ENCODE measurements at regions not wholly inside any gene's neighbourhood (a gene's known extent, or its start where the extent isn't known, plus 50 kb on each side); places are given as distances from the start of the nearest gene placed in this dataset.

DNA sequence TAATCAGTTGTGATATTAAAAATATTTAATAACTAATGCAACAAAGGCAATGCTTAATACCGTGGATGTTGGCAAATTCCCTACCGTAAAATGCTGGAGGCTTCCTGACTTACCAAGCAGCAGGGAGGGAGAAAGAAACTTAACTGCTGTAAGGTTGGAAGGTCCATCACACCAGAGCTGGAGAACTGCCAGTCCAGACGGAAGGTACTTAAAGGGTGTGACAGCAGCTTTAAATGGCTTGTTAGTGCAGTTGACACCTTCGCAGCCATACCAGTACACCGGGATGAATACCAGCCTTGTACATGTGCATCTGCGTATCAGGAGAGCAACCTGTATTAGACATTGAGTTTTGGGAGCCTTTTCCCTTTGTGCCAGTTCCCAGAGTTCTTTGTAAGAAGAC, 269.5 kb upstream of the NCAM2 start:
- TF ChIP-seq, protein P1, sequence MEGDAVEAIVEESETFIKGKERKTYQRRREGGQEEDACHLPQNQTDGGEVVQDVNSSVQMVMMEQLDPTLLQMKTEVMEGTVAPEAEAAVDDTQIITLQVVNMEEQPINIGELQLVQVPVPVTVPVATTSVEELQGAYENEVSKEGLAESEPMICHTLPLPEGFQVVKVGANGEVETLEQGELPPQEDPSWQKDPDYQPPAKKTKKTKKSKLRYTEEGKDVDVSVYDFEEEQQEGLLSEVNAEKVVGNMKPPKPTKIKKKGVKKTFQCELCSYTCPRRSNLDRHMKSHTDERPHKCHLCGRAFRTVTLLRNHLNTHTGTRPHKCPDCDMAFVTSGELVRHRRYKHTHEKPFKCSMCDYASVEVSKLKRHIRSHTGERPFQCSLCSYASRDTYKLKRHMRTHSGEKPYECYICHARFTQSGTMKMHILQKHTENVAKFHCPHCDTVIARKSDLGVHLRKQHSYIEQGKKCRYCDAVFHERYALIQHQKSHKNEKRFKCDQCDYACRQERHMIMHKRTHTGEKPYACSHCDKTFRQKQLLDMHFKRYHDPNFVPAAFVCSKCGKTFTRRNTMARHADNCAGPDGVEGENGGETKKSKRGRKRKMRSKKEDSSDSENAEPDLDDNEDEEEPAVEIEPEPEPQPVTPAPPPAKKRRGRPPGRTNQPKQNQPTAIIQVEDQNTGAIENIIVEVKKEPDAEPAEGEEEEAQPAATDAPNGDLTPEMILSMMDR (IDR thresholded peaks at IDR 0.05), result no peak
- no peak for TF ChIP-seq POLR2AphosphoS5 (IDR thresholded peaks at IDR 0.05)
